Lower leg skin (tissue), 3 donors: ENCODE measurements at regions not wholly inside any gene's neighbourhood (a gene's known extent, or its start where the extent isn't known, plus 50 kb on each side); places are given as distances from the start of the nearest gene placed in this dataset.

Experiments used
- CTCF ChIP-seq, 3 donors: fragments of 450-650 bp; IDR thresholded peaks; one replicate each; pipeline ENCODE4 v1.5.1; 2016; ENCODE audit warnings: antibody characterized with exemption in 3 of 3, mild to moderate bottlenecking in 3 of 3, moderate library complexity in 2 of 3
- POLR2A ChIP-seq, 2 donors: fragments of 450-650 bp; IDR thresholded peaks; one replicate each; pipeline ENCODE4 v1.6.1; 2016 to 2017; ENCODE audit warnings: antibody characterized with exemption in 2 of 2, mild to moderate bottlenecking in 1 of 2, moderate library complexity in 1 of 2

- TF ChIP-seq CTCF (IDR thresholded peaks at IDR 0.05) (no peak), POLR2A (IDR thresholded peaks at IDR 0.05) (no peak)
Measured at GRCh38 chr10:57979956-57980355, 287.7 kb downstream of the IPMK start.
